Tibial artery (tissue), 4 donors: ENCODE measurements at regions not wholly inside any gene's neighbourhood (a gene's known extent, or its start where the extent isn't known, plus 50 kb on each side); places are given as distances from the start of the nearest gene placed in this dataset.
"Not testable (repeated sequence)": the region's sequence is repeated elsewhere in the genome, so short reads cannot be mapped to it uniquely, and the experiment has no call there.

ENCODE experiments used
- DNase-seq, 2 donors: peaks; one replicate each; pipeline ENCODE4 v3.0.0-alpha.2; 2019
- H3K27ac ChIP-seq, 2 donors: fragments of 200-600 bp; sonication (generic) in 1 of 2; 1 replicate in 1 of 2; 2 replicates in 1 of 2; pipeline ENCODE4 v1.5.1; 2018 to 2019; ENCODE audit warnings: mild to moderate bottlenecking in 1 of 2
- H3K27me3 ChIP-seq, 2 donors: fragments of 200-600 bp; sonication (generic) in 1 of 2; one replicate each; pipeline versions ENCODE4 v1.5.1 to v1.6.0; 2016 to 2019
- H3K36me3 ChIP-seq, 3 donors: fragments of 200-600 bp; sonication (generic) in 2 of 3; one replicate each; pipeline ENCODE4 v1.5.1; 2016 to 2019; ENCODE audit warnings: mild to moderate bottlenecking in 2 of 3
- H3K4me1 ChIP-seq, 4 donors: fragments of 200-600 bp; sonication (generic) in 2 of 4; 1 replicate in 3 of 4; 2 replicates in 1 of 4; pipeline ENCODE4 v1.5.1; 2016 to 2019
- H3K4me3 ChIP-seq, 2 donors: fragments of 200-600 bp; sonication (generic) in 1 of 2; 1 replicate in 1 of 2; 2 replicates in 1 of 2; pipeline ENCODE4 v1.5.1; 2018 to 2019; ENCODE audit warnings: mild to moderate bottlenecking in 2 of 2
- H3K9me3 ChIP-seq, 3 donors: fragments of 200-600 bp; sonication (generic) in 1 of 3; one replicate each; pipeline ENCODE4 v1.5.1; 2016 to 2019
- intact Hi-C: fragments of 100-400 bp; cut with DNase I; formaldehyde crosslinking; loops from one replicate; pipeline ENCODE4 v1.15.0; 2023; ENCODE audit warnings: low total_unique reads
- TF ChIP-seq, protein P1 (sequence below), 2 experiments: fragments of 200-600 bp in 1 of 2; fragments of 450-650 bp in 1 of 2; IDR thresholded peaks; one replicate each; pipeline ENCODE4 v1.5.1; 2017 to 2019; ENCODE audit warnings: antibody characterized with exemption in 2 of 2, mild to moderate bottlenecking in 1 of 2, moderate library complexity in 1 of 2

- intact Hi-C loops, result no loop called here
- no peaks in the 10 kb centered on the region for H3K4me1 ChIP-seq
- H3K27ac ChIP-seq, result no peak overlapping the region
- H3K4me3 ChIP-seq, result no peak overlapping the region
- H3K36me3 ChIP-seq, result no peaks in the 10 kb centered on the region
- TF ChIP-seq, protein P1, sequence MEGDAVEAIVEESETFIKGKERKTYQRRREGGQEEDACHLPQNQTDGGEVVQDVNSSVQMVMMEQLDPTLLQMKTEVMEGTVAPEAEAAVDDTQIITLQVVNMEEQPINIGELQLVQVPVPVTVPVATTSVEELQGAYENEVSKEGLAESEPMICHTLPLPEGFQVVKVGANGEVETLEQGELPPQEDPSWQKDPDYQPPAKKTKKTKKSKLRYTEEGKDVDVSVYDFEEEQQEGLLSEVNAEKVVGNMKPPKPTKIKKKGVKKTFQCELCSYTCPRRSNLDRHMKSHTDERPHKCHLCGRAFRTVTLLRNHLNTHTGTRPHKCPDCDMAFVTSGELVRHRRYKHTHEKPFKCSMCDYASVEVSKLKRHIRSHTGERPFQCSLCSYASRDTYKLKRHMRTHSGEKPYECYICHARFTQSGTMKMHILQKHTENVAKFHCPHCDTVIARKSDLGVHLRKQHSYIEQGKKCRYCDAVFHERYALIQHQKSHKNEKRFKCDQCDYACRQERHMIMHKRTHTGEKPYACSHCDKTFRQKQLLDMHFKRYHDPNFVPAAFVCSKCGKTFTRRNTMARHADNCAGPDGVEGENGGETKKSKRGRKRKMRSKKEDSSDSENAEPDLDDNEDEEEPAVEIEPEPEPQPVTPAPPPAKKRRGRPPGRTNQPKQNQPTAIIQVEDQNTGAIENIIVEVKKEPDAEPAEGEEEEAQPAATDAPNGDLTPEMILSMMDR (IDR thresholded peaks at IDR 0.05), result no peak
- no peaks in the 10 kb centered on the region for H3K27me3 ChIP-seq
- no peak for DNase-seq
- H3K9me3 ChIP-seq, result no peaks in the 10 kb centered on the region
These were observed 1751.4 kb downstream of the TP53TG3F start for GRCh38 chr16:35210681-35211433.

GRCh38 chr16:35214840-35215239 is 1755.4 kb downstream of the TP53TG3F start:
- no peak for DNase-seq
- TF ChIP-seq, protein P1 (IDR thresholded peaks at IDR 0.05), result no peak
- intact Hi-C loops, result no loop called here
- Histone ChIP-seq H3K9me3 (no peaks in the 10 kb centered on the region), H3K4me3 (no peak overlapping the region), H3K27me3 (no peaks in the 10 kb centered on the region), H3K36me3 (no peaks in the 10 kb centered on the region), H3K4me1 (no peaks in the 10 kb centered on the region), H3K27ac (no peak overlapping the region)

- H3K4me3 ChIP-seq, result no peak overlapping the region
- intact Hi-C loops, result no loop called here
- TF ChIP-seq, protein P1 (IDR thresholded peaks at IDR 0.05), result no peak
These were observed 1755.9 kb downstream of the TP53TG3F start for GRCh38 chr16:35215287-35215686.

DNA sequence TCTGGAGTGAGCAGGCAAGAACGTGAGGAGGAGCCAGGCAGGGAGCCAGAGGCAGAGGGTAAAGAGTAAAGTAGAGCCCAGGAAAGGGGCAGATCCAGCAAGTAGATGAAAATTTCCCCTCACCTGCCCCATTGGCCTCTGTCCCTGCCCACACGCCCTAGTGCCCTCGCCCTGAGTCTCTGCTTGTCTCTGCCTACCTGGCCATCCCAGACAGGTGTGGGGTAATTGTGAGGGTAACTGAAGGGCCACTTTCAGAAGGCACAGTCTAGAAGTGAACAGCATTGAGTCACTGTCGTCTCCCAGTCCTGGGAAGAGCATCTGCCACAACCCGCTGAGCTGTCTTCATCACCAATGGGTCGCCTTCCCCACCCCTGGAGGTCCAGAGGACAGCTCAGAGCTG is 1756.8 kb downstream of the TP53TG3F start:
- H3K4me1 ChIP-seq, H3K4me3 ChIP-seq, intact Hi-C loops, DNase-seq, H3K36me3 ChIP-seq, H3K27me3 ChIP-seq, H3K9me3 ChIP-seq, H3K27ac ChIP-seq: not testable (repeated sequence)

More at GRCh38 chr16:35215287-35215686, 1755.9 kb downstream of the TP53TG3F start:
- Histone ChIP-seq H3K27ac (no peak overlapping the region), H3K27me3 (no peaks in the 10 kb centered on the region), H3K36me3 (no peaks in the 10 kb centered on the region), H3K9me3 (no peaks in the 10 kb centered on the region), H3K4me1 (no peaks in the 10 kb centered on the region)
- DNase-seq, result no peak

DNA sequence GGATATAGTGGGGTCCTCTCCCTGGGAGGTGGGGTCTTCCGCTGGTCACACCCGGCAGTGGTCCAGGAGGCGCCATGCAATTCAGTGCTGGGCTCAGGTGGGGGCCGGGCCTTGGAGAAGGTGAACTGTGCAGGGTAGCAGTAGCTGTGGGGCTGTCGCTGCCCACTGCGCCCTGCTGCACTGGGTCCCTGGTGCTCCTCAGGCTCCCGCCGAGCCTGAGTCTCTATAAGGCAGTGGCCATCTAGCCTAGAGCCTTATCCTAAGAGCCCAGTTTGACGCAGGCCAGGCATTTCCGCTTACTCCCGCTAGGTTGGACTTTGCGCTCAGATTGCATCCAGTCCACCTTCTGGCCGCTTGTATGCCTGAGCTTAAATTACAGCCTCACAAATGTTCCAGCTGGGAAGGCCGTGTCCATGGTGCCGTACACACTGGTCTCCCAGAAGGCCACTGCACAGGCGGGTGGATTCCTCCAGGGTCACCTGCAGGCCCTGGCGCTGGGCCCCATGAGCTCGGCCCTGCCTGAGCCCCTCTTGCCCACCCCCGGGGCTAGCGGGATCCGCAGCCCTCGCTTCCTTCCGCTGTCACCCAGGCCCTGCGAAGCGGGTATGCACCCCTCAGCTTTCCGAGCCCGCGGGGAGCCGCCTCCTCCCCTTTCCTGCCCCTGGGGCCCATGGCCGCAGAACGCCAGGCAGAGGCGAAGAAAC is 1762.2 kb downstream of the TP53TG3F start:
- TF ChIP-seq, protein P1 (IDR thresholded peaks at IDR 0.05), result no peak
- H3K4me3 ChIP-seq, result no peak overlapping the region
- intact Hi-C loops, result no loop called here
- no peak overlapping the region for H3K27ac ChIP-seq
- no peaks in the 10 kb centered on the region for H3K27me3 ChIP-seq
- no peak for DNase-seq
- peaks cover 0 to 9% (median 3%) of the 10 kb centered on the region in 3 donors for H3K9me3 ChIP-seq
- no peaks in the 10 kb centered on the region for H3K4me1 ChIP-seq
- H3K36me3 ChIP-seq, result no peaks in the 10 kb centered on the region

DNA sequence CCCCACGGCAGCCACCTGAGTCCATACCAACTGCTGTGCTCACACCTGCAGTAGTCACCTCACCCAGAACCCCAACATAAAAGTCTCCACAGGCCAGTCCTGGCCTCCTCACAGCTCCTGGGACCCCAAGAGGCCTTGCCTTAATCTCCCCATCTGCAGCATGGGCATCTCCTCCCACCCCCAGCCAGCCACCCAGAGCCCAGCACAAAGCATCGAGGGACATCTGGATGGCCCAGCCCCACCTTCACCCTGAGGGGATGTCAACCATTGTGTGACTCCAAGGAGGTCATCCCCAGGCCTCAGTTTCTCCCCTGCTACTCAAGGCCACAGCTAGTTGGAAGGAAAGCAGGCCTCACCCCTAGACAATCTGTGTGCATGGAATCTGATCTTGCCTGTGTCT is 1775.3 kb downstream of the TP53TG3F start:
- H3K4me3 ChIP-seq, result no peak overlapping the region
- no peaks in the 10 kb centered on the region for H3K4me1 ChIP-seq
- no peak overlapping the region for H3K27ac ChIP-seq
- TF ChIP-seq, protein P1 (IDR thresholded peaks at IDR 0.05), result no peak
- H3K36me3 ChIP-seq, result no peaks in the 10 kb centered on the region
- intact Hi-C loops, result no loop called here
- H3K9me3 ChIP-seq, result no peaks in the 10 kb centered on the region
- DNase-seq, result no peak
- H3K27me3 ChIP-seq, result no peaks in the 10 kb centered on the region
